ENCODE measurements at regions not wholly inside any gene's neighbourhood (a gene's known extent, or its start where the extent isn't known, plus 50 kb on each side); places are given as distances from the start of the nearest gene placed in this dataset.

DNA sequence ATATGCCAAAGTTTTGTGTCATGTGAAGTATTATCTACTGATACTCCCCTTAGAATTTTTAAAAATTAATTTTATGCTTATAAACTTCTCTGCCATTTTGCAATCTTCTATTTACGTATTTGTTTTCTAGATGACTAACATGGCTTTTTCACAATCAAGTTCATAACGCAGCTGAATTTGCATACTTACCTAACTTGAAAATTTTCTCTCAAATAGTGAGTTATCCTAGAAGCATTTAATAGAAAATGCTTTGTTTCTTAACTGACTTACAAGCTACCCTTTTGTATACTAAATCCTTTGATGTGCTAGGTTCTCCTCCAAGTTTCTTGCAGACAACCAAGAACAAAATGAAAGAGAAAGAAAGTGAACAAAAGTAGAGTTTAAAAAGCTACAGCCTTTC, 683.5 kb downstream of the LIG4 start:
- TF ChIP-seq, protein P1, sequence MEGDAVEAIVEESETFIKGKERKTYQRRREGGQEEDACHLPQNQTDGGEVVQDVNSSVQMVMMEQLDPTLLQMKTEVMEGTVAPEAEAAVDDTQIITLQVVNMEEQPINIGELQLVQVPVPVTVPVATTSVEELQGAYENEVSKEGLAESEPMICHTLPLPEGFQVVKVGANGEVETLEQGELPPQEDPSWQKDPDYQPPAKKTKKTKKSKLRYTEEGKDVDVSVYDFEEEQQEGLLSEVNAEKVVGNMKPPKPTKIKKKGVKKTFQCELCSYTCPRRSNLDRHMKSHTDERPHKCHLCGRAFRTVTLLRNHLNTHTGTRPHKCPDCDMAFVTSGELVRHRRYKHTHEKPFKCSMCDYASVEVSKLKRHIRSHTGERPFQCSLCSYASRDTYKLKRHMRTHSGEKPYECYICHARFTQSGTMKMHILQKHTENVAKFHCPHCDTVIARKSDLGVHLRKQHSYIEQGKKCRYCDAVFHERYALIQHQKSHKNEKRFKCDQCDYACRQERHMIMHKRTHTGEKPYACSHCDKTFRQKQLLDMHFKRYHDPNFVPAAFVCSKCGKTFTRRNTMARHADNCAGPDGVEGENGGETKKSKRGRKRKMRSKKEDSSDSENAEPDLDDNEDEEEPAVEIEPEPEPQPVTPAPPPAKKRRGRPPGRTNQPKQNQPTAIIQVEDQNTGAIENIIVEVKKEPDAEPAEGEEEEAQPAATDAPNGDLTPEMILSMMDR (conservative IDR thresholded peaks at IDR 0.05 in 1 of 2, IDR thresholded peaks at IDR 0.05 in 1 of 2; ENCODE audit: extremely low read depth in 1 of 2, insufficient read depth in 1 of 2, low read depth in 1 of 2, low read length in 2 of 2): no peak
- no peak for TF ChIP-seq EZH2 (IDR thresholded peaks at IDR 0.05; ENCODE audit: borderline replicate concordance, low read length)
